Fibroblast of pulmonary artery (primary cell): ENCODE measurements at regions not wholly inside any gene's neighbourhood (a gene's known extent, or its start where the extent isn't known, plus 50 kb on each side); places are given as distances from the start of the nearest gene placed in this dataset.

ENCODE experiments used
- DNase-seq: peaks from one replicate; pipeline ENCODE4 v3.0.0-alpha.2; 2010; ENCODE audit warnings: low read depth
- H3K4me3 ChIP-seq: replicated peaks from 2 replicates; pipeline ENCODE4 v1.5.1; 2011; ENCODE audit warnings: low read depth, mild to moderate bottlenecking, control low read depth, low read length, moderate library complexity
- TF ChIP-seq, protein P1 (sequence below): IDR thresholded peaks from 2 replicates; pipeline ENCODE4 v1.5.1; 2011; ENCODE audit warnings: mild to moderate bottlenecking, control low read depth, low read length, inconsistent platforms; ENCODE audit errors: missing control alignments

DNA sequence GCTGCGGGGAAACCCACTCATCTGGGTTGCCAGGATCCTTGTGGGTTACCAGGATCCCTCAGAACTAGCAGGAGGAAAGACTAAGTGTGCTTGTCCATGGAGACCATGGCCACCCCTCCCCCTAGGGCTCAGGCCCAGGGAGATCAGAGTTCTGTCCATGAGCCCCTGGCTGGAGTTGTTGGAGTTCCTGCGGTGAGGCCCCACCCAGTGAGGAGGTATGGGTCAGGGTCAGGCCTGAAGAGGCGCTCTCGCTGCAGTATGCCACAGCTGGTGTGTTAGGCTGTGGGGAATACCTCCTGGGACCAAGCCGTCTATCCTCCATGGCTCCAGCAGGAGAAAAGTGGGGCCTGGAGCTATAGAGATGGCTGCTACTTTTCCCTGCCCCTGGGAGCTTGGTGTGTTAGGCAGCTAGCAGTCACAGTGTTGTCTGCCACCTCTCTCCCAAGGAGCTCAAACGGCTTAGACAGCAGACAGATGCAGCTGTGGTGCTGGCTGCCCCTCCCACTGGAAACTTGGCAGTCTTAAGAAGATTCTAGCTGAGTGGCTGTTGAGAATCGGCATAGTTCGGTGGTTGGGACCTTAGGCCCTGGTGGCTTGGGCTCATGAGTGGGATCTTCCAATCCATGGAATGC lies 240.3 kb upstream of the CELF4 start:
- TF ChIP-seq, protein P1, sequence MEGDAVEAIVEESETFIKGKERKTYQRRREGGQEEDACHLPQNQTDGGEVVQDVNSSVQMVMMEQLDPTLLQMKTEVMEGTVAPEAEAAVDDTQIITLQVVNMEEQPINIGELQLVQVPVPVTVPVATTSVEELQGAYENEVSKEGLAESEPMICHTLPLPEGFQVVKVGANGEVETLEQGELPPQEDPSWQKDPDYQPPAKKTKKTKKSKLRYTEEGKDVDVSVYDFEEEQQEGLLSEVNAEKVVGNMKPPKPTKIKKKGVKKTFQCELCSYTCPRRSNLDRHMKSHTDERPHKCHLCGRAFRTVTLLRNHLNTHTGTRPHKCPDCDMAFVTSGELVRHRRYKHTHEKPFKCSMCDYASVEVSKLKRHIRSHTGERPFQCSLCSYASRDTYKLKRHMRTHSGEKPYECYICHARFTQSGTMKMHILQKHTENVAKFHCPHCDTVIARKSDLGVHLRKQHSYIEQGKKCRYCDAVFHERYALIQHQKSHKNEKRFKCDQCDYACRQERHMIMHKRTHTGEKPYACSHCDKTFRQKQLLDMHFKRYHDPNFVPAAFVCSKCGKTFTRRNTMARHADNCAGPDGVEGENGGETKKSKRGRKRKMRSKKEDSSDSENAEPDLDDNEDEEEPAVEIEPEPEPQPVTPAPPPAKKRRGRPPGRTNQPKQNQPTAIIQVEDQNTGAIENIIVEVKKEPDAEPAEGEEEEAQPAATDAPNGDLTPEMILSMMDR: no peak
- DNase-seq: no peak
- H3K4me3 ChIP-seq: no peak overlapping the region

DNA sequence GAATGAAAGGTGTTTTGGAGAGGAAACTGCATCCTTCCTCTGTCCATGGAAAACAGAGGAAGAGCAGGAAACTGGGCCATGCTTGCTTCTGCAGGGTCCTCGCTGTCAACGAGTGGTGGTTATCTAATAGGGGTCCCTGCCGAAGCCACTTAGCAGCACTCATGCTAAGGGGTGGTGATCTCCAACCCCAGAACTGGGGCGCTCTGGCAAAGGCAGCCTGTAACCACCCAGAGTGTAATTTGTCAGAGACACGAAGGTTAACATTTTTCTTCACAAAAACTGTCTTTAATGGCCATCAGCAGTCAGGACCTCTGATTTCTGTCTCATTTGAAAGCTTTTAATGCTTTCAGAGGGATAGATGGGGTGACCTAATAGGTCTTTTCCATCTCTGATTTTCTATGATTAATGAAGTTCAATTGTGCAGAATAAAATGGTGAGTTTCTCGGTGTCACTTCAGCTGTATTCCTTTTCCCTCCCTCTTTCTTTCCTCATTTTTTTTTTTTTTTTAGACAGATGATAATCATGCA lies 231.3 kb upstream of the CELF4 start:
- TF ChIP-seq, protein P1: no peak
- no peak for DNase-seq

DNA sequence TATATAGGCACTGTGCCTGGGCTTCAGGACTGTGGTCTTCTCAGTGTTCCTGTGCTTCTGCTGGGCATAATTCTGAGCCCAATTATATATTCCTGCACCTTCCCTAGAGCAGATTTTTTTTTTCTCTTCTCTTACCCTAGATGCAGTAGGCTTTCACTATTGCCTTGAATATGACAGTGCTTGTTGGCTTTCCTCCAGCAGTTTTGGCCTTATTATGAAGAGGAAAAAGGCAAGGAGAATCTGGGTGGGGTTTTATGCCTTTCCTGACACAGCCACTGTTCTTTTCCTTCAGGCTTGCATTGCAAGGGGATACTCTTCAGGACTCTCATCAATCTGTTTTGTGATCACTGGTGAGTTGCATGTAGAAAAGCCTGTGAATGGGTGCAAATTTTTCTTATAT lies 221.9 kb upstream of the CELF4 start:
- TF ChIP-seq, protein P1: no peak
- DNase-seq: no peak
- H3K4me3 ChIP-seq: no peak overlapping the region

More for the DNA sequence above, 231.3 kb upstream of the CELF4 start:
- H3K4me3 ChIP-seq: no peak overlapping the region

DNA sequence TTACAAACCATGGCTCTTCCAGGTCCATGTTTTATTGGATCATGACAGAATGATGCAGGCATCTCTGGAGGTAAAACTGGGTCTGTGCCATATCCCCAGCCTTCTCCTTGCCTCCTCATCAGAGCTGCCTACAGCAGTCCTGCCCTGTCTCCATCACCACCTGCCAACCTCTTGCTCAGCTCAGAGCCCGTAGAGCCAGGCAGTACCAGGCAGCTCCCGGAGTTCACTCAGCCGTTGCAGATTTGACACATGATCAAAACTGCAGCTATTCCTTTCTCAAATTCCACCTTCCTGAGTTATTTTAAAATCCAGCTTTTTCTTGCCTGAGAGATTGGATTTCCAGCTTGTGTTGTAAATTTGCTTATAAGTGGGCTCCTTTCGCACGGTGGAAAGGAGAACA lies 218.2 kb upstream of the CELF4 start:
- TF ChIP-seq, protein P1: no peak
- H3K4me3 ChIP-seq: no peak overlapping the region
- DNase-seq: no peak

DNA sequence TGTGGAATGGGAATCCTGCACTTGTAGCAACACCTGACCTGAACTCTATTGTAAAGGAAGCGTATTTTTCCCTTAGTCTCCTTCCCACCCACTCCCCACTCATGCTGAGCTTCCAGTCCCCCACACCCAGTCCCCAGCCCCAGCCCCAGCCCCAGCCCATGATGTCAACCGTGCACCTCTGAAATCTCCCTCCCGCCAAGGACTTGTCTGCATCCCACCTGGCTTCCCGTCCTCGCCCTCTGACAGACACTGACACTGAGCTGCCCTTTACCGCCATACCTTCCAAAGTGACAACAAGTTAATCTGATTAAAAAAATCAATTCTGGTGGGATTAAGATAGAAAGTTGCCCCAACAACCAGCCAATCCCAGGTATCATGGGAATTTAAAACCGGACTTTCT lies 213.6 kb upstream of the CELF4 start:
- no peak for DNase-seq
- TF ChIP-seq, protein P1: no peak
- no peak overlapping the region for H3K4me3 ChIP-seq

DNA sequence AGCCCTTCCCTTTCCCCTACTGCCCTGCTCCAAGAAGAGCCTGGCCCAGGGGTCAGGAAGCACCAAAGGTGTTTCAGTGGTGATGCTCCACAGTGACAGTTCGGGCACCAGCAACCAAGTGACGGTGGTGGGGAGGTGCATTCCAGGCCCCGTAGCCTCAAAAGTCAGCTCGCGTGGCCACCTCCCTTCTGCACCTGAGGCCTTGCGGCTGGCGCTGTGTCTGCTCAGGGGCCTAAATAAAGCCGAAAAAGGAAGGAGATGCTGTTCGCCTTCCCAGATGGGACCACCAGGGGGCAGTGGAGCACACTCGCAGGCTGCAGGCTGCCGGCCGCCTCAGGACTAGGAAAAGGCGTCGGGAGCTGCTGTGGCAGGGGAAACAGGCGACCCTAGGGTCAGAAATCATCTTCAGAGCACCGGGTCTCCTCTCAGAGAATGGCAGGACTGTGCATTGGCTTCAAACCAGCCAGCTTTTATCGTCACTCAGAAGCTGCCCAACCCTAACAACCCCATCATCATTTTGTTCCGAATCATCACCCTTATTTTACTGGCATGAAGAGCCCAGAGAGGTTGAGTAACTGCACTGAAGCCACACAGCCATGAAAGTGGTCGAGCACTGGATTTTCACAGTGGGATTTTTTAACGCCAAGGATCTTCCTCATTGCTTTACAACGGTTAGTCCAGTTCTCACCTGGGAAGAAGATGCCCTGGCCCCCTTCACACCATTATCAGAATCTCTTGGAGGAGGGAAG lies 213.0 kb upstream of the CELF4 start:
- no peak overlapping the region for H3K4me3 ChIP-seq
- peak; percentile 63 for DNase-seq
- TF ChIP-seq, protein P1: peak; percentile 80
